SK-N-SH treated with all-trans-retinoic acid at 6 μM for 48 hours (cell line): ENCODE measurements at regions not wholly inside any gene's neighbourhood (a gene's known extent, or its start where the extent isn't known, plus 50 kb on each side); places are given as distances from the start of the nearest gene placed in this dataset.

Source experiments
- ATAC-seq: fragments of 200-7000 bp; cut with Tn5 transposase; 3 replicates; pipeline ENCODE4 v1.9.1; 2020; ENCODE audit warnings: mild to moderate bottlenecking, moderate library complexity
- ARNTL ChIP-seq: fragments of 450-650 bp; formaldehyde crosslinking; IDR thresholded peaks from 2 replicates; pipeline ENCODE4 v1.5.0; 2020; ENCODE audit warnings: low read depth, mild to moderate bottlenecking, moderate library complexity, borderline replicate concordance
- BACH2 ChIP-seq: fragments of 250-450 bp; sonication (Bioruptor Pico); IDR thresholded peaks from 2 replicates; pipeline ENCODE4 v1.9.0; 2021; ENCODE audit warnings: mild to moderate bottlenecking, borderline replicate concordance
- CREB5 ChIP-seq: fragments of 250-450 bp; sonication (Bioruptor Pico); IDR thresholded peaks from 2 replicates; pipeline ENCODE4 v1.5.1; 2020; ENCODE audit warnings: low read depth, mild to moderate bottlenecking, moderate library complexity
- CSDC2 ChIP-seq: fragments of 250-450 bp; sonication (Bioruptor Pico); IDR thresholded peaks from 2 replicates; pipeline ENCODE4 v1.5.0; 2020; ENCODE audit warnings: mild to moderate bottlenecking, moderate library complexity
- CSRNP3 ChIP-seq: fragments of 250-450 bp; sonication (Bioruptor Pico); IDR thresholded peaks from 2 replicates; pipeline ENCODE4 v1.5.1; 2021; ENCODE audit warnings: mild to moderate bottlenecking, moderate library complexity
- ESRRG ChIP-seq: fragments of 250-450 bp; sonication (Bioruptor Pico); IDR thresholded peaks from 2 replicates; pipeline ENCODE4 v1.6.1; 2021; ENCODE audit warnings: mild to moderate bottlenecking
- GLIS3 ChIP-seq: fragments of 250-450 bp; sonication (Bioruptor Pico); IDR thresholded peaks from 2 replicates; pipeline ENCODE4 v1.5.0; 2020; ENCODE audit warnings: mild to moderate bottlenecking, moderate library complexity
- ISL1 ChIP-seq: fragments of 250-450 bp; sonication (Bioruptor Pico); IDR thresholded peaks from 2 replicates; pipeline ENCODE4 v2.1.2; 2022; ENCODE audit warnings: mild to moderate bottlenecking, moderate library complexity
- OSR1 ChIP-seq: fragments of 250-450 bp; sonication (Bioruptor Pico); IDR thresholded peaks from 2 replicates; pipeline ENCODE4 v1.8.0; 2022; ENCODE audit warnings: moderate library complexity, mild to moderate bottlenecking, inconsistent platforms
- PATZ1 ChIP-seq: fragments of 250-450 bp; sonication (Bioruptor Pico); IDR thresholded peaks from 2 replicates; pipeline ENCODE4 v1.8.0; 2020; ENCODE audit warnings: mild to moderate bottlenecking, moderate library complexity, borderline replicate concordance
- POU6F1 ChIP-seq: fragments of 250-450 bp; sonication (Bioruptor Pico); IDR thresholded peaks from 2 replicates; pipeline ENCODE4 v1.8.0; 2021; ENCODE audit warnings: low read depth, mild to moderate bottlenecking, moderate library complexity, borderline replicate concordance
- PPARA ChIP-seq: fragments of 250-450 bp; sonication (Bioruptor Pico); IDR thresholded peaks from 2 replicates; pipeline ENCODE4 v1.5.0; 2020; ENCODE audit warnings: mild to moderate bottlenecking, borderline replicate concordance
- RARB ChIP-seq: fragments of 250-450 bp; sonication (Bioruptor Pico); IDR thresholded peaks from 2 replicates; pipeline ENCODE4 v1.8.0; 2021; ENCODE audit warnings: mild to moderate bottlenecking, moderate library complexity
- SNAI2 ChIP-seq: fragments of 250-450 bp; sonication (Bioruptor Pico); IDR thresholded peaks from 2 replicates; pipeline ENCODE4 v1.5.0; 2020; ENCODE audit warnings: mild to moderate bottlenecking, moderate library complexity
- TCF4 ChIP-seq: fragments of 250-450 bp; sonication (Bioruptor Pico); IDR thresholded peaks from 2 replicates; pipeline ENCODE4 v1.8.0; 2021; ENCODE audit warnings: mild to moderate bottlenecking, moderate library complexity, borderline replicate concordance
- TOX ChIP-seq: fragments of 250-450 bp; sonication (Bioruptor Pico); IDR thresholded peaks from 2 replicates; pipeline ENCODE4 v1.8.0; 2021; ENCODE audit warnings: mild to moderate bottlenecking, moderate library complexity, borderline replicate concordance
- TSHZ2 ChIP-seq: fragments of 250-450 bp; sonication (Bioruptor Pico); IDR thresholded peaks from 2 replicates; pipeline ENCODE4 v1.5.0; 2020; ENCODE audit warnings: mild to moderate bottlenecking, moderate library complexity
- ZC3H10 ChIP-seq: fragments of 250-450 bp; sonication (Bioruptor Pico); IDR thresholded peaks from 2 replicates; pipeline ENCODE4 v1.5.1; 2021; ENCODE audit warnings: mild to moderate bottlenecking, moderate library complexity
- ZFP3 ChIP-seq: fragments of 250-450 bp; sonication (Bioruptor Pico); IDR thresholded peaks from 2 replicates; pipeline ENCODE4 v1.5.0; 2020; ENCODE audit warnings: mild to moderate bottlenecking, moderate library complexity
- ZFP30 ChIP-seq: fragments of 450-650 bp; formaldehyde crosslinking; IDR thresholded peaks from 2 replicates; pipeline ENCODE4 v1.5.0; 2022; ENCODE audit warnings: mild to moderate bottlenecking, moderate library complexity
- ZNF565 ChIP-seq: fragments of 450-650 bp; formaldehyde crosslinking; conservative IDR thresholded peaks from 2 replicates; pipeline ENCODE4 v1.5.0; 2020; ENCODE audit warnings: low read depth, mild to moderate bottlenecking, moderate library complexity
- ZNF70 ChIP-seq: fragments of 450-650 bp; formaldehyde crosslinking; IDR thresholded peaks from 2 replicates; pipeline ENCODE4 v1.5.0; 2020; ENCODE audit warnings: mild to moderate bottlenecking, moderate library complexity
- ZNF8 ChIP-seq: fragments of 450-650 bp; formaldehyde crosslinking; IDR thresholded peaks from 2 replicates; pipeline ENCODE4 v1.5.0; 2020; ENCODE audit warnings: mild to moderate bottlenecking, moderate library complexity

- TF ChIP-seq ZC3H10 (CRISPR knock-in tag) (no peak), GLIS3 (CRISPR knock-in tag) (no peak), TSHZ2 (CRISPR knock-in tag) (no peak), ZNF565 (CRISPR knock-in tag) (no peak), CSRNP3 (CRISPR knock-in tag) (no peak), CSDC2 (CRISPR knock-in tag) (no peak), ISL1 (no peak), CREB5 (CRISPR knock-in tag) (no peak), TOX (CRISPR knock-in tag) (no peak), ZNF8 (CRISPR knock-in tag) (no peak), RARB (CRISPR knock-in tag) (no peak), POU6F1 (CRISPR knock-in tag) (no peak), TCF4 (no peak), OSR1 (CRISPR knock-in tag) (no peak), ZFP3 (CRISPR knock-in tag) (no peak), ZNF70 (CRISPR knock-in tag) (no peak), BACH2 (no peak), ZFP30 (CRISPR knock-in tag) (no peak), SNAI2 (no peak), PATZ1 (CRISPR knock-in tag) (no peak)
- TF ChIP-seq, all 23 proteins: peak for 0
- no peak for ATAC-seq
These were observed 109.5 kb upstream of the CD93 start for GRCh38 chr20:23195636-23196035.

- no peak for ATAC-seq
- no peak for TF ChIP-seq CSRNP3 (CRISPR knock-in tag)
- TF ChIP-seq ZFP30 (CRISPR knock-in tag) = no peak
- TF ChIP-seq ESRRG (CRISPR knock-in tag) = no peak
- TF ChIP-seq PPARA (CRISPR knock-in tag) = no peak
- TF ChIP-seq TOX (CRISPR knock-in tag) = no peak
- no peak for TF ChIP-seq BACH2
- TF ChIP-seq ZNF8 (CRISPR knock-in tag) = no peak
- no peak for TF ChIP-seq ZC3H10 (CRISPR knock-in tag)
- no peak for TF ChIP-seq CREB5 (CRISPR knock-in tag)
- TF ChIP-seq SNAI2 = no peak
- TF ChIP-seq ARNTL = no peak
- no peak for TF ChIP-seq OSR1 (CRISPR knock-in tag)
- no peak for TF ChIP-seq ZNF70 (CRISPR knock-in tag)
- no peak for TF ChIP-seq CSDC2 (CRISPR knock-in tag)
- TF ChIP-seq GLIS3 (CRISPR knock-in tag) = no peak
- TF ChIP-seq ISL1 = no peak
- TF ChIP-seq POU6F1 (CRISPR knock-in tag) = no peak
- no peak for TF ChIP-seq PATZ1 (CRISPR knock-in tag)
These were observed 107.8 kb upstream of the CD93 start for GRCh38 chr20:23193801-23194384.
